GM18951 (cell line): ENCODE measurements at regions not wholly inside any gene's neighbourhood (a gene's known extent, or its start where the extent isn't known, plus 50 kb on each side); places are given as distances from the start of the nearest gene placed in this dataset.

Source experiments
- POLR2A ChIP-seq: IDR thresholded peaks from 4 replicates; pipeline ENCODE4 v1.6.1; 2011; ENCODE audit warnings: mild to moderate bottlenecking; ENCODE audit not compliant: insufficient read length, insufficient read depth; ENCODE audit errors: extremely low read depth
- in situ Hi-C: fragments of 300-500 bp; cut with MboI; formaldehyde crosslinking; loops from one replicate; pipeline ENCODE4 v1.12.0; 2022; ENCODE audit warnings: low sequenced_read_pairs, mixed read lengths, inconsistent platforms; ENCODE audit not compliant: unreplicated experiment

- TF ChIP-seq POLR2A = no peak
- in situ Hi-C loops = no loop called here
Observed at GRCh38 chr15:96544162-96544756, 213.8 kb downstream of the NR2F2 start.

GRCh38 chr15:96549136-96549535 is 218.6 kb downstream of the NR2F2 start:
- in situ Hi-C loops = no loop called here
- no peak for TF ChIP-seq POLR2A

GRCh38 chr15:96551196-96551595 is 220.7 kb downstream of the NR2F2 start:
- in situ Hi-C loops = no loop called here
- no peak for TF ChIP-seq POLR2A

GRCh38 chr15:96551722-96552121 is 221.2 kb downstream of the NR2F2 start:
- TF ChIP-seq POLR2A = no peak
- in situ Hi-C loops = no loop called here

GRCh38 chr15:96553006-96553405 is 222.5 kb downstream of the NR2F2 start:
- no peak for TF ChIP-seq POLR2A
- in situ Hi-C loops = no loop called here

GRCh38 chr15:96553451-96553850 is 223.0 kb downstream of the NR2F2 start:
- in situ Hi-C loops = no loop called here
- TF ChIP-seq POLR2A = no peak

- in situ Hi-C loops = no loop called here
- TF ChIP-seq POLR2A = no peak
Observed at GRCh38 chr15:96553931-96554330, 223.4 kb downstream of the NR2F2 start.

- no peak for TF ChIP-seq POLR2A
- in situ Hi-C loops = no loop called here
Observed at GRCh38 chr15:96554541-96554940, 224.0 kb downstream of the NR2F2 start.

GRCh38 chr15:96559087-96559486 is 228.6 kb downstream of the NR2F2 start:
- in situ Hi-C loops = no loop called here
- no peak for TF ChIP-seq POLR2A

GRCh38 chr15:96559631-96560030 is 229.1 kb downstream of the NR2F2 start:
- in situ Hi-C loops = no loop called here
- no peak for TF ChIP-seq POLR2A

GRCh38 chr15:96560246-96560895 is 229.9 kb downstream of the NR2F2 start:
- no peak for TF ChIP-seq POLR2A
- in situ Hi-C loops = no loop called here

GRCh38 chr15:96561593-96561992 is 231.1 kb downstream of the NR2F2 start:
- no peak for TF ChIP-seq POLR2A
- in situ Hi-C loops = no loop called here

GRCh38 chr15:96564546-96564945 is 234.0 kb downstream of the NR2F2 start:
- TF ChIP-seq POLR2A = no peak
- in situ Hi-C loops = no loop called here

GRCh38 chr15:96565266-96565665 is 234.8 kb downstream of the NR2F2 start:
- TF ChIP-seq POLR2A = no peak
- in situ Hi-C loops = no loop called here

GRCh38 chr15:96574782-96575181 is 244.3 kb downstream of the NR2F2 start:
- TF ChIP-seq POLR2A = no peak
- in situ Hi-C loops = no loop called here

- in situ Hi-C loops = no loop called here
- no peak for TF ChIP-seq POLR2A
Observed at GRCh38 chr15:96576596-96576995, 246.1 kb downstream of the NR2F2 start.
